GM18873 (cell line): ENCODE measurements at regions not wholly inside any gene's neighbourhood (a gene's known extent, or its start where the extent isn't known, plus 50 kb on each side); places are given as distances from the start of the nearest gene placed in this dataset.

Experiments
- ATAC-seq: cut with Tn5 transposase; IDR thresholded peaks from one replicate; pipeline ENCODE4 v1.9.1; 2021; ENCODE audit warnings: mild to moderate bottlenecking, moderate library complexity, moderate number of reproducible peaks; ENCODE audit not compliant: unreplicated experiment, low FRiP score

DNA sequence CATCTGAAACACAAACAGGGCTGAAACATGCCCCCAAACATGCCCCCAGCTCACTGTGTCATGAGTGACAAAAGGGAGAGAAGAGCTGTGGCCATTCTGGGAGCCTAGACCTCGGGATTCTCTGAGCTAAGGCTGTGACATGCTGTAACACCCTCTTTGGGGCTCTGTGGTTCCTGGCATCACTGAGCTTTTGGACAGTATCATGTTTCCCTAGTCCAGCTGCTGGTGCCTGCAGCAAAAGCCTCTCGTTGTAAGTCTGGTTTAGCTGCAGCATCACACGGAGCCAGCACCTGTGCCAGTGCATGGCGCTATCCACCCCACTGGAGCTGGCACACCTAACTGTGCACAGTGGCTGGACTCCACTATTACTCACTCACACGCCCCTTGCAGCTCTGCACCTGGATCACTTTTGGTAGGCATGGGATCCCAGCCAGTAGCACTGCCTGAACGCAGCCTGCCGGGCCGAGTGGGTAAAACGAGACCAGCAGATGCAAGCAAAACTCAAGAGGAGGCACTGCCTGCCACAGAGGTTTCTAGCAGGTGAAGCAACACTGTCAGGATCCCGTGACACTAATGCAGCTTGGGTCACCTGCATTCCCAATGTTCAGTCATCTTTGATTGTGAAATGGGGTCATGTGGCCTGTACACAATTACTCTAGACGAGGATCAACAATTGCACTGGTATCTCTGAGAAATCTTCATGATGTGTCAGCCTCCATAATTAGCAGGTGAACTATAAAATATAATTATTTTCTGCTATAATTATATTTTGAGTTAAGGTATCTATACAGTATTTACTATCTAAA is 547.2 kb downstream of the ZNF804A start:
- ATAC-seq: no peak

DNA sequence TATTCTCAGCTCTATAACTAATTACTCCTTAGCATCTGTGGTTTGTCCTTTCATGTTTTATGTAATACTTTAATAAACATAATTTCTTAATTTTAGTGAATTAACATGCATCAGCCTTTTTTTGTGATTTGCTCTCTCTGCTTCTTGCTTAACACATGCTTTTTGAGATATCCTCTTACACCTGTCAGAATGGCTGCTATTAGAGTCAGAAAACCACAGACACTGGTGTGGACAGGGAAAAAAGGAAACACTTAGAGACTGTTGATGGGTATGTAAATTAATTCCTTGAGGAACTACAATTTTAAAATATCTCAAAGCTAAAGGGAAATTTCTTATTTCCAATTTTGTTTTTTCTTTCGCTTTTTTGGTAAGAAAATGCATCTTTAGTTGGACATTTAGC is 549.0 kb downstream of the ZNF804A start:
- no peak for ATAC-seq

DNA sequence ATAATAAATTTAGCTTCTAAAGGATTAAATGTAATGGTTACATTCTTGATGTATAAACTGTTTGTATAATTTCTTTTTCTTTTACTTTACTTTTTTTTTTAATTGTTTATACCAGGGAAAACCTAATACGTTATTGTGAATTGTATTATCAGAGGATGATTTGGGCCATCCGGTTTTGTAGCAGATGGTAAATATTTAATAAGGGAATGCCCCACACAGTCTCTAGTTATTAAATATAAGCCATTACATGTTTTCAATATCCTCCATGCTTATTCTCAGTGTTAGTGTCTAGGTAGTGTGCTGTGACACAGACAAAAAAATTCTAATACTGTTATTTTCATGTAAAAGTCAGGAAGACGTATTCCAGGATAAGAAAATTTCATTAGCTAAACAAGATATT is 553.9 kb downstream of the ZNF804A start:
- no peak for ATAC-seq

DNA sequence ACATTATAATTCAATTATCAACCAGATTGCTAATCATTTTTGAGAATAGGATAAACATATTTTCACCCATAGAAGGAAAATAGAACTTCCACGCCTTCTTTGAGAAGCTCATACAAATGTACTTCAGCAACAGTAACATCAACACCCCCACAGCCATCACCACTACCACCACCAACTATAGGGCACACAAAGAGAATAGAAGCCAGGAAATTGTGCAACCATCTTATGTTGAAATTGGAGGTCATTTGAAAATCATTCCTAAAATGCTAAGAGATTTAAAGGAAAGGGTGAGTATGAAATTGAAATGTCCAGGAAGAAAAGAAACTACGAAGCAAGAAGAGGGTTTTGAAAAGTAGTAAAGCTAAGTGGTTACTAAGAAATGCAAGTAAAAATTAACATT is 563.4 kb downstream of the ZNF804A start:
- ATAC-seq: no peak

DNA sequence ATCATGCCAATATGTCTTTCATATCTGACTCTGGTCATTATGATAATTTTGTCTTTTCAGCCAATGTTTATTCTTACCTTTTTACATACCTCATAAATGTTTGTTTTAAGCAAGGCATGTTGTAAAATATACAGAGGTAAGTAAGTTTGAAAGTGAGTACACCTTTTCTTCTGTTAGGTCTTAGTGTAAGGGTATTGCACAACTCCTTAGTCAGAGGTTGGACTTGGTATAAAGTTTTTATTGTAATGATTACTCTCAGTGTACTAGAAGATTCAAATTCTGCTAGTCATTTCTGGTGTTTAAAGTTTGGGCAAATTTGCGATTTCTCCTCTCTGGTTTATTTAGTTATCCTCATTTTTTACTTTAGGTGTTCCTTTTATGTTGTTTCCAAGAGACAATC is 564.3 kb upstream of the FSIP2 start:
- no peak for ATAC-seq

DNA sequence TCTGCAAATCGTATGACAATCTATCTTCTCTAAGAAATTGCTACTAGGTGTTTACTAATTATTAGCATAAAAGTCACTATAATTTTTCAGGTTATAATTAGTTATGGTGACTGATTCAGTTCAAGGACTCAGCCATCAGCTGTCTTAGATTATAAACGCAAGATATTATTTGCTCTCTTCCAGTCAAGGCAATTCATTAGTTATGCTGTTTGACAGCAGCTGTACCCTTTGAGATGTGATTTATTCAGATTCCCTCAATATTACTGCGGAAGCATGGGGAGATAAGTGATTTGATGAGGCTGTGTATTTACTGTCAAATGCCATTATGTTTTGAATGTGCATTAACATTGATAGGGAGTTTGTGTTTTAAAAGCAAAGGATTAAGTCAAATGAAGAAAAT is 558.9 kb upstream of the FSIP2 start:
- ATAC-seq: no peak

DNA sequence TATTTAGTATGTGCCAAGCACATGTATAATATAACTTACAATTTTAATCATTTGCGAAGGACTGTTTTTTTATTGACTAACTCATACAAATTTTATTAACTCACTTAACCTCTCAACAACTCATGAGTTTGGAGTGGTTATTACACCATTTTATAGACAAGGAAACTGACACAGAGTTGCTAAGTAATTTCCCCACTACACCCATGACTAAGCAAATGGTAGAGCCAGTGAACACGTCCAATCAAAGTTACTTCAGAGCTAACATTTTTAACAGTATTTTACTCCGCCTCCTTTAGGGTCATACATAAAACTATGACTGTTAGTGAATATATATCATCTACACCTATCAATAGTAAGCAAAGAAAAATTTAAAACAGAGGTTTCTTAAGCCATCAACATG is 556.7 kb upstream of the FSIP2 start:
- no peak for ATAC-seq

DNA sequence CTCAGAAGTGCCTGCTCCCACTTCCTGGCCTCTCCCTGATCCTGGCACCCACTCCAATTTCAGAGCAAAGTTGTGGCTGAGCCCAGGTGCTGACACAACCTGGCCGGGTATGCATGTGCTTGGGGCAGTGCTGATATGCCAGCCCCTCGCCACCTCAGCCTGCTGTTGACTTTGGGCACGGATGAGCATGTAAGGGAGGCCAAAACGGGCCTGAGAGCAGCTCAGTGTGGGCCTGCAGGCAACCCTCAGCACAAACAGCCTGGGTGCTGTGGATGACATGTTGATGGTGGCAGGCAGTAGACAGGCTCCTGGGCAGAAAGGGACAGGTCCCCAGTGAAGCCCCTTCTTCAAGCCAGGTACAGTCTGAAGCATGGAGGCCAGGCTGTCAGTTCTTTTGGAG is 553.6 kb upstream of the FSIP2 start:
- no peak for ATAC-seq

DNA sequence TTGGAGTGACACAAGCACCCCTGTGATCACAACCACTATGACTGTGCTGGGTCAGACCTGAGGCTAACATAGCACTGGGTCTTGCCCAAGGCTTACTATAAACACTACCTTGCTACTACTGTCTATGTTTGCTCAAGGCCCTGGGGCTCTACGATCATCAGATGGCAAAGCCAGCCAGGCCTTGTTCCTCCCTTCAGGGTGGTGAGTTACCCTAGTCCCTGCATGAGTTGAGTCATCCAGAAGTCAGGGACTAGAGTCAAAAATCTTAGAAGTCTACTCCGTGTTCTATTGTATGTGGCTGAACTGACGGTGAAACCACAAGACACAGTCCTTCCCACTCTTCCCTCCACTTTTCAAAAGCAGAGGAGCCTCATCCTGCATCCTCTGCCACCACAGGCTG is 551.2 kb upstream of the FSIP2 start:
- ATAC-seq: no peak

DNA sequence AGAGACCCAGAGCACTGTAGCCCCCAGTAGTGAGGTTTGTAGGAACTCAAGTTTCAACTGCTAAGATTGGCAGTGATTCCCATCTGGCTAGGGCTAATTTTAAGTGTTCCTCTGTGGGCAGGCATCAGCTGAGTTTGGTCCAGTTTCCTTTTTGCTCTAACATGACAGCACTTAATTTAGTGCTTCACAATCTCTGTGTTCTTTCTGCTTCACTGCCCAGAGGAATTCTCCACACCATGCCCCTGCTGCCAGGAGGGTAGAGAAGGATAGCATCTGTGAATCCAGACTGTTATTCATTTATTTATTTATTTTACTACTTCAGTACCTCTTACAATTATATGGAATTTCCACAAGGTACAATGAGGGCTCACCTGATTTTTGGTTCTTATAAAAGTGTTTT is 549.9 kb upstream of the FSIP2 start:
- ATAC-seq: no peak

DNA sequence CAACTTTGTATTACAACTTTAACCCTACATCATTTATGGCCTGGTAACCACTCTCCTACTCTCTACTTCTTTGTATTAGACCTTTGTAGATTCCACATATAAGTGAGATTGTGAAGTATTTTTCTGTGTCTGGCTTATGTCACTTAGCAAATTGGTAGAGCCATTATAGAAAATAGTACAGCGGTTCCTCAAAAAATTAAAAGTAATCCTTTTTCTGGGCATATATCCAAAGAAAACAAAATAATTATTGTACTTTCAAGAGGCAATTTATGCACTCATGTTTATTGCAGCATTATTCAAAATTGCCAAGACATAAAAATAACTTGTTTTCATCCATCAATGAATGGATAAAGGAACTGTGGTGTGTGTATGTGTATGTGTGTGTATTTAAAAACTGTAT is 537.5 kb upstream of the FSIP2 start:
- no peak for ATAC-seq

DNA sequence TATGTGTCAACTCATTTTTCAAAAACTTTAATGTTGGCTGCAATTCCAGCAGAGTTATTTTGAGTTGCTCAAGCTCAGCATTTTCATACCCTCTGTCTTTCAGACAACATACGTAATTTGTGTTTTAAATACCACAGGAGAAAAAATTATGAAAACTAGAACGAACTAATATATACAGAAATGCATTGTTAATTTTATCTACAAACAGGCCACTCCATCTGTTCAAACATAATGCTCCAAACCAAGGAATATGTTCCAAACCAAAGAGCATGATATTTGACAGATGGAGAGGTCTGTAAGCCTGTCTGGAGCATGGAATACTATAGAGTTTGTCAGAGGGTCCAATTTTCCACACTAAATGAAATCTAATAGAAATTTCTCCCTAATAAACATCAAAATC is 536.2 kb upstream of the FSIP2 start:
- no peak for ATAC-seq

DNA sequence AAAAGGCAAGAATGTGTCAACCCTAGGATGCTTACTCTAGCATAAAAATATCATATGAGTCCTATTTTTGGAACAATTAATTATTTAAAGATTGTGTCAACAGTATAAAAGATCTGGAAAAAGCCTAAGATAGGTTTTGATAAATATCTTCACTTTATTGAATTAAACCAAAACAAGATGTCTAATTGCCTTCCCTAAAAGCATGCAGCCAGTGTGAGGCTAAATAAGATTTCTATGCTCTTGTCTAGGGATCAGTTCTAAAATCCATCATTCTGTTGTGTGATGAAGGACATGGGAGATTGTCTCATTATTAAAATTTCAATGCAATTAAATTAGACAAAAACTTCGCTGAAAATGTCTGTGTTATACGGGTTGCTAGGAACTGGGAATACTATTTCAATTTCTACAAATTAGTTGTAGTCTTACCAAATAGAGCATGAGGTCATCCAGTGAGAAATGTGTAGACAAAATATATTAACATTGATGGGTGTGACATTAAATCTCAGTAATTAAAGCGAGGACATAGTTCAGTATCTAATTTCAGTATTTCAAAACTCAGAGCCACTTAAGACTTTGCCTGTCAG is 535.6 kb upstream of the FSIP2 start:
- ATAC-seq: no peak

DNA sequence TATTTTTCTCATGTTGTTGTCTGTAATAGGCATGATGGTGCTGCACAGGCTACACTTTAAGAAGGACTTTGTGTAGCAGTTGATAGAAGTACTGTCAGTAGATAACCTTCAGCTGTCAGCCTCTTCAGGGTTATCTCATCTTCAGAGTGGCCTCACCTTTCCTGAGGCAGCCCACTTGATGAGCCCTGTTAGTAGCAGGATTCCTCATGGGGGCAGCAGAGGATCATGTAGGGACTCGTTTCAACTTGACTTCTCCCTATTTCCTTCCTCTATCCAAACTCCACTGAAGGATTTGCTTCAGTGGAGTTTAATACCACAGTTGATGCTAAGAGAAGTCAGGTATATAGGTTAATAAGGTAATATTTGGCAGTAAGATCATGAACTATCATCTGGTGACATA is 530.3 kb upstream of the FSIP2 start:
- ATAC-seq: no peak

DNA sequence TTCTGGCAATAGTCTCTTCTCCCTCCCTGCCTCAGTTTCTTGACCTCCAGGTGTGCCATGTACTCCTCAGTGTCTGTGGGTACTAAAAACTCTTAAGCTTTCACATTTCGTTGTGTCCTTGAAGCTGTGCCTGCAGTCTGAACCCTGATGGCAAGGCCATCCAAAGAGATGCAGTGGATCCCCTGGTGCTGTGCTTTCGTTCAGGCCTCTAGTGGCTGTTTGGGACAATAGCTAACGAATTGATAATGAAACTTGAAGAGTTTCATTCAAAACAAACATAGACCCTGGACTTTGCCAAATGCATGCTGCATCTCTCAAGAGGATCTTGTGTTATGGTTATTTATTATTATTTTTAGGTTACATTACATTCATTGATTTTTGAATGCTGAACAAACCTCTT is 523.1 kb upstream of the FSIP2 start:
- ATAC-seq: no peak

DNA sequence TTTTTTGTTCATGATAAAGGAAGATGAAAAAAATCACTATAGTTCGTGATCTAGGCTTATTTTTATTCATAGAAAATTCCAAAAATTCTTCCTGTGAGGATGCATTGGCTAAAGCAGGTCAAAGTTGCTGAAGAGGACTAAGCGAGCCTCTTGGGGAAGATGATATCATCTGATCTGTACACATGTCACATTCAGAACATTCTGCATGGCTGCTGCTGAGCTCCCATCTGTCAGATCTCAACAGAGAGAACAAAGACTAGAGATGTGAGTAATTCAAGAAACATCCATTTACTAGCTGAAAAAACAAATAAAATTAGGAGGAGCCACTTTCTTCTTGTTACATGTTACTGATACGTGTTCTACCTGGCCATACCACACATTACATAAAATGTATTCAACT is 518.6 kb upstream of the FSIP2 start:
- no peak for ATAC-seq

DNA sequence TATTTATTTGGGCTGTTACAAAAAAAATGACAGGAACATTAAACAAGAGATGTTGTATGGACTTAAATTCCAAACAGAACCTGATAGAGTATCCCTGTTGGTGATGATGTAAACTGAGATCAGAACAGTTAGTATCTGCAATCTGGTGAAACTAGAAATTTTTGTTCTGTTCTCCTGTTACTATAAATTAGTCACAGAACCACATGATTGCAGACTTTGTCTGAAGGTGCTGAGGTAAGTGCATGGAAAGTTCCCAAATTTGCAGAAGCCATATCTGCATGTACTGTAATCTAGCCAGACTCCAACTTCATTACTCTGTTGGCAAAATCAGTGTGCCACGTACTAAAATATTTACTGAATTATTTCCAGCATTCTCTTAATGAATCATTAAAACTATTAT is 516.3 kb upstream of the FSIP2 start:
- no peak for ATAC-seq

DNA sequence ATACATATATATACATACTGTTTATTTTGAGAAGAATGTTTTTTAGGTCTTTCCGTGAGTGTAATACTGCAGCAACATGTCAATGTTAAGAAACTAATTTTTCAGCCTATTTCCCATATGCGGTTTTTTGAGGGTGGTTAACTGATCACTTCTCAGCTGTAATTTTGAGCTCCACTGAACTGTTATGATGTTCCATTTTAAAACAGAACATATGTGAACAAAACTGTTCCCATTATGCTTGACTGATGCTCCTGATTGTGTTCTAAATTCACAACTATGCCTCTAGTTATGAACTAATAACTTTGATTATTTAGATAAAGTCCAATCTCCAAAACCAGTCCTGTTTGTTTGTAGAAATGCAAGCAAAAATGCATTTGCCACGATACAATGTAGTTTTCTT is 511.2 kb upstream of the FSIP2 start:
- no peak for ATAC-seq

DNA sequence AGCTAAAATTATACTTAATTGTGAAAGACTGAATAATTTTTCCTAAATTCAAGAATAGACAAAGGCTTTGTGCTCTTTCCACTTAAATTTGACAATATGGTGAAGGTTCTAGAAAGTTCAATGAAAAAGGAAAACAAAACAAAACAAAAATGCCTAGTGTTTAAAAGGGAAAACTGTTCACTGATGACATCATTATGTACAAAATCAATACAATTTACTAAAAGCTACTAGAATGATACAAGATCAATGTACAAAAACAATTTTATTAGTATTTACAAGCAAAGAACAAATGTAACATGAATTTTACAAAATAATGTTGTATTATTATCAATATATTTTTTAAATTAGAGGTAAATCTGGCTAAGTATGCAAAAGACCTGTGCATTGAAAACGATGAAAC is 499.1 kb upstream of the FSIP2 start:
- ATAC-seq: no peak

DNA sequence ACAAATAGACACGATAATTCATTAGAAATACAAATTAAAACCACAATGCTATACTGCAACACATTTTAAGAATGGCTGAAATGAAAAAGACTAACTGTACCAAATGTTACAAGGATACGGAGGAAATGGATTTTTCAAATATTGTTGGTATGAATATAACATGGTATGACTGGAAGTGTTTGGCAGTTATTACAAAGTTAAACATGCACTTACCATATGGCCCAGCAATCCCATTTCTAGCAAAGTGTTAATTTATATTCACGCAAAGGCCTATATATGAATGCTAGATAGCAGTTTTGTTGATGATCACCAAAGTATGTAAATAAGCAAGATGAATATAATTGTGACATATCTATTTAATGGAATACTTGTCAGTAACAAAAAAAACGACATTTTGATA is 497.8 kb upstream of the FSIP2 start:
- no peak for ATAC-seq

DNA sequence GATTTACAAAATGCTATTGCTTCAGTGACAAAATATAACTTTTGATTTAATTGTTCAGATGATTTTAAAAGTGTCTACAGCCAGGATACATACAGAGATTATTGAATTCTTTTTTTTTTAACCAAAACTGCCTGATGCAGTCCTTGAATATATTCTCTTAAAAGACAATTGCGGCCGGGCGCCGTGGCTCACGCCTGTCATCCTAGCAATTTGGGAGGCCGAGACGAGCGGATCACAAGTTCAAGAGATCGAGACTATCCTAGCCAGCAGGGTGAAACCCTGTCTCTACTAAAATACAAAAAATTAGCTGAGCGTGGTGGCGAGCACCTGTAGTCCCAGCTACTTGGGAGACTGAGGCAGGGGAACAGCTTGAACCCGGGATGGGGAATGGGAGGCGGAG is 497.0 kb upstream of the FSIP2 start:
- ATAC-seq: no peak

DNA sequence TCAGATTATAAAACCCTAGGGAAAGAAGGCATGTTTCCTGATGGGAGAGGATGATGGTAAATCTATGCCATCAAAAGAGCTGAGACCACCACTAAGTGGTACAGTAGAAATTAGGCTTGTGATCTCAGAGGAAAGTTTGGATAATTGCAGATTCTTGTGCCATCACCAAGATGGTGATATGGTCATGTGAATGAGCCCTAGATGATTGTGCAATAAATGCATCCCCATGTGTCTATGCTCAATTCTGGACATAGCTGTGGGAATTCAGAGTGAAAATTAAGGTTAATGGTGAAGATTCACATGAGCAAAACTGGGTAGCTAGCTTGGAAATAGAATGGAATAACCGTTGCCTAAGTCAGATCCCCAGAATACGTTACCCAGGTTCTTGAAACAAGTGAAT is 496.1 kb upstream of the FSIP2 start:
- no peak for ATAC-seq

DNA sequence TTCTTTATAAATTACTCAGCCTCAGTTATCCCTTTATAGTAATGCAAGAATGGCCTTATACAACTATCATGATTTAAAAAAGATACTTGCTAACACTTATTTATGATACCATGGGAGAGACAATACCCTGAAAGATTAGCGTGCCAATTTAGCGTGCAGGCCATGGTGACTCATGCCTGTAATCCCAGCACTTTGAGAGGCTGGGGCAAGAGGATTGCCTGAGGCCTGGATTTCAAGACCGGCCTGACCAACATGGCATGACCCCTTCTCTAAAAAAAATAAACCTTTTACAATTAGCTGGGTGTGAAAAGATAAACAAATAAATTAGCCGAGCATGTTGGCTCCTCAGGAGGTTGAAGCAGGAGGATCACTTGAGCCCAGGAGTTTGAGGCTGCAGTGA is 493.4 kb upstream of the FSIP2 start:
- no peak for ATAC-seq
